Liver (tissue), 8 donors: ENCODE measurements at regions not wholly inside any gene's neighbourhood (a gene's known extent, or its start where the extent isn't known, plus 50 kb on each side); places are given as distances from the start of the nearest gene placed in this dataset.

ENCODE experiments used
- DNase-seq: peaks from one replicate; pipeline ENCODE4 v3.0.0-alpha.2; 2017; ENCODE audit warnings: low spot score
- H3K27ac ChIP-seq, 2 donors: one replicate each; pipeline ENCODE4 v1.7.0; 2013; ENCODE audit warnings: inconsistent platforms in 2 of 2, low read length in 2 of 2, control low read depth in 1 of 2, low read depth in 1 of 2, mild to moderate bottlenecking in 1 of 2
- H3K27me3 ChIP-seq, 4 donors: one replicate each; pipeline versions ENCODE4 v1.6.1 to v1.7.0; 2013; ENCODE audit warnings: low read length in 3 of 4, inconsistent platforms in 1 of 4, mild to moderate bottlenecking in 1 of 4, moderate library complexity in 1 of 4; ENCODE audit not compliant: control insufficient read depth in 4 of 4, insufficient read depth in 4 of 4
- H3K36me3 ChIP-seq, 4 donors: one replicate each; pipeline versions ENCODE4 v1.6.1 to v1.7.0; 2013; ENCODE audit warnings: low read length in 3 of 4, mild to moderate bottlenecking in 3 of 4, low read depth in 1 of 4, moderate library complexity in 1 of 4; ENCODE audit not compliant: control insufficient read depth in 4 of 4, insufficient read depth in 3 of 4
- H3K4me1 ChIP-seq, 4 donors: one replicate each; pipeline versions ENCODE4 v1.6.1 to v1.7.0; 2013; ENCODE audit warnings: low read length in 3 of 4, mild to moderate bottlenecking in 3 of 4, moderate library complexity in 1 of 4; ENCODE audit not compliant: control insufficient read depth in 4 of 4, insufficient read depth in 4 of 4
- H3K4me3 ChIP-seq, 3 donors: one replicate each; pipeline versions ENCODE4 v1.6.1 to v1.7.0; 2013; ENCODE audit warnings: low read length in 3 of 3, control low read depth in 1 of 3, low read depth in 1 of 3, mild to moderate bottlenecking in 1 of 3
- H3K9ac ChIP-seq, 2 donors: one replicate each; pipeline ENCODE4 v1.7.0; 2013; ENCODE audit warnings: low read length in 2 of 2, mild to moderate bottlenecking in 2 of 2, moderate library complexity in 2 of 2, control low read depth in 1 of 2, low read depth in 1 of 2
- H3K9me3 ChIP-seq, 4 donors: one replicate each; pipeline versions ENCODE4 v1.6.1 to v1.7.0; 2013; ENCODE audit warnings: low read length in 3 of 4; ENCODE audit not compliant: control insufficient read depth in 4 of 4
- ATF3 ChIP-seq: IDR thresholded peaks from 2 replicates; pipeline ENCODE4 v1.6.1; 2016; ENCODE audit warnings: antibody characterized with exemption
- CTCF ChIP-seq: fragments of 150-350 bp; IDR thresholded peaks from 2 replicates; pipeline ENCODE4 v1.5.1; 2017; ENCODE audit warnings: improper control_type of control experiment, low read depth, low read length; ENCODE audit not compliant: missing input control
- EGR1 ChIP-seq, 2 donors: IDR thresholded peaks; 2 replicates each; pipeline ENCODE4 v1.6.1; 2016 to 2018; ENCODE audit warnings: antibody characterized with exemption in 2 of 2, low read depth in 2 of 2
- FOXA1 ChIP-seq: IDR thresholded peaks from 2 replicates; pipeline ENCODE4 v1.6.1; 2016; ENCODE audit warnings: antibody characterized with exemption
- FOXA2 ChIP-seq: IDR thresholded peaks from 2 replicates; pipeline ENCODE4 v1.6.1; 2016; ENCODE audit warnings: antibody characterized with exemption
- GABPA ChIP-seq, 2 donors: IDR thresholded peaks in 1 of 2; conservative IDR thresholded peaks in 1 of 2; 2 replicates each; pipeline ENCODE4 v1.6.1; 2016; ENCODE audit warnings: antibody characterized with exemption in 2 of 2, mild to moderate bottlenecking in 1 of 2, moderate library complexity in 1 of 2
- HNF4A ChIP-seq, 2 donors: conservative IDR thresholded peaks; 2 replicates each; pipeline ENCODE4 v1.6.1; 2016; ENCODE audit warnings: antibody characterized with exemption in 2 of 2, mild to moderate bottlenecking in 2 of 2
- HNF4G ChIP-seq: IDR thresholded peaks from 2 replicates; pipeline ENCODE4 v1.6.1; 2016; ENCODE audit warnings: antibody characterized with exemption
- JUND ChIP-seq, 2 donors: IDR thresholded peaks; 2 replicates each; pipeline ENCODE4 v1.6.1; 2016; ENCODE audit warnings: antibody characterized with exemption in 2 of 2
- MAX ChIP-seq: IDR thresholded peaks from 2 replicates; pipeline ENCODE4 v1.6.1; 2016; ENCODE audit warnings: antibody characterized with exemption
- NR2F2 ChIP-seq: IDR thresholded peaks from 2 replicates; pipeline ENCODE4 v1.6.1; 2016; ENCODE audit warnings: antibody characterized with exemption
- RAD21 ChIP-seq, 2 donors: IDR thresholded peaks; 2 replicates each; pipeline ENCODE4 v1.6.1; 2016; ENCODE audit warnings: antibody characterized with exemption in 2 of 2, mild to moderate bottlenecking in 2 of 2
- REST ChIP-seq: IDR thresholded peaks from 2 replicates; pipeline ENCODE4 v1.6.1; 2016; ENCODE audit warnings: antibody characterized with exemption, mild to moderate bottlenecking
- RXRA ChIP-seq, 2 donors: IDR thresholded peaks; 2 replicates each; pipeline ENCODE4 v1.6.1; 2017 to 2018; ENCODE audit warnings: antibody characterized with exemption in 2 of 2, mild to moderate bottlenecking in 1 of 2
- SP1 ChIP-seq: IDR thresholded peaks from 2 replicates; pipeline ENCODE4 v1.6.1; 2018; ENCODE audit warnings: antibody characterized with exemption, mild to moderate bottlenecking
- TAF1 ChIP-seq: conservative IDR thresholded peaks from 2 replicates; pipeline ENCODE4 v1.6.1; 2016; ENCODE audit warnings: antibody characterized with exemption, mild to moderate bottlenecking
- YY1 ChIP-seq: IDR thresholded peaks from 2 replicates; pipeline ENCODE4 v1.6.1; 2016; ENCODE audit warnings: antibody characterized with exemption, mild to moderate bottlenecking
- ZBTB33 ChIP-seq: IDR thresholded peaks from 2 replicates; pipeline ENCODE4 v1.6.1; 2016; ENCODE audit warnings: antibody characterized with exemption
- WGBS: extraction: QIAGEN DNeasy Blood & Tissue Kit; methylation state at CpG from one replicate; pipeline ENCODE4 v1.1.7; 2013; 5-methylcytosine and 5-hydroxymethylcytosine counted together
- donor health status: healthy.
- donor health status: healthy.
- donor health status: healthy.
- donor health status: healthy.
- donor health status: healthy.

GRCh38 chr15:61623746-61624145 is 394.6 kb upstream of the RORA start:
- no peak for TF ChIP-seq ATF3
- no peak for TF ChIP-seq CTCF
- no peak for TF ChIP-seq REST
- TF ChIP-seq EGR1 (IDR thresholded peaks at IDR 0.05; ENCODE audit: low read depth in 2 of 2), result no peak
- TF ChIP-seq NR2F2, result no peak
- TF ChIP-seq HNF4A (conservative IDR thresholded peaks at IDR 0.05), result no peak
- TF ChIP-seq SP1, result no peak
- TF ChIP-seq MAX, result no peak
- no peak for TF ChIP-seq ZBTB33
- TF ChIP-seq YY1, result no peak
- TF ChIP-seq FOXA1, result no peak

GRCh38 chr15:61621865-61622264 is 392.8 kb upstream of the RORA start:
- no peak for DNase-seq
- no peaks in the 10 kb centered on the region for H3K36me3 ChIP-seq
- no peak overlapping the region for H3K27ac ChIP-seq
- WGBS, result 89% methylated on average over 2 of the region's 2 CpGs
- H3K9me3 ChIP-seq, result no peaks in the 10 kb centered on the region
- H3K4me1 ChIP-seq, result no peaks in the 10 kb centered on the region
- no peak overlapping the region for H3K9ac ChIP-seq
- H3K27me3 ChIP-seq, result no peaks in the 10 kb centered on the region
- no peak overlapping the region for H3K4me3 ChIP-seq
- TF ChIP-seq FOXA1, result no peak
- no peak for TF ChIP-seq RAD21 (IDR thresholded peaks at IDR 0.05)
- no peak for TF ChIP-seq HNF4A (conservative IDR thresholded peaks at IDR 0.05)
- no peak for TF ChIP-seq REST
- TF ChIP-seq ATF3, result no peak
- TF ChIP-seq RXRA (IDR thresholded peaks at IDR 0.05), result no peak
- TF ChIP-seq FOXA2, result no peak
- no peak for TF ChIP-seq TAF1
- no peak for TF ChIP-seq SP1
- TF ChIP-seq MAX, result no peak
- TF ChIP-seq JUND (IDR thresholded peaks at IDR 0.05), result no peak
- TF ChIP-seq HNF4G, result no peak
- no peak for TF ChIP-seq EGR1 (IDR thresholded peaks at IDR 0.05; ENCODE audit: low read depth in 2 of 2)
- no peak for TF ChIP-seq ZBTB33
- TF ChIP-seq GABPA (IDR thresholded peaks at IDR 0.05 in 1 of 2, conservative IDR thresholded peaks at IDR 0.05 in 1 of 2), result no peak
- no peak for TF ChIP-seq NR2F2

More at GRCh38 chr15:61623746-61624145, 394.6 kb upstream of the RORA start:
- no peaks in the 10 kb centered on the region for H3K36me3 ChIP-seq
- H3K27ac ChIP-seq, result no peak overlapping the region
- H3K9me3 ChIP-seq, result no peaks in the 10 kb centered on the region
- H3K4me1 ChIP-seq, result no peaks in the 10 kb centered on the region
- 87% methylated on average over 15 of the region's 15 CpGs for WGBS
- no peaks in the 10 kb centered on the region for H3K27me3 ChIP-seq
- no peak overlapping the region for H3K9ac ChIP-seq
- no peak for DNase-seq
- H3K4me3 ChIP-seq, result no peak overlapping the region
